DND-41 (cell line): ENCODE measurements at regions not wholly inside any gene's neighbourhood (a gene's known extent, or its start where the extent isn't known, plus 50 kb on each side); places are given as distances from the start of the nearest gene placed in this dataset.

Experiments
- ATAC-seq: fragments of 200-7000 bp; cut with Tn5 transposase; 3 replicates; pipeline ENCODE4 v1.9.1; 2021; ENCODE audit warnings: low read depth; ENCODE audit not compliant: insufficient read depth
- DNase-seq: peaks from one replicate; pipeline ENCODE4 v3.0.0-alpha.2; 2020
- H2AFZ ChIP-seq: 2 replicates; pipeline ENCODE4 v1.6.0; 2012; ENCODE audit warnings: low read depth, low read length
- H3K27ac ChIP-seq: 2 replicates; pipeline ENCODE4 v1.5.1; 2012; ENCODE audit warnings: low read length, inconsistent platforms
- H3K27me3 ChIP-seq: fragments of 200-600 bp; sonication (generic); 2 replicates; pipeline ENCODE4 v1.6.0; 2012; ENCODE audit warnings: low read length, mild to moderate bottlenecking, inconsistent platforms; ENCODE audit not compliant: insufficient read depth, poor library complexity
- H3K36me3 ChIP-seq: 2 replicates; pipeline ENCODE4 v1.5.1; 2012; ENCODE audit warnings: low read length, inconsistent platforms; ENCODE audit not compliant: insufficient read depth
- H3K4me1 ChIP-seq: 2 replicates; pipeline ENCODE4 v1.5.1; 2012; ENCODE audit warnings: mild to moderate bottlenecking, low read length; ENCODE audit not compliant: insufficient read depth
- H3K4me2 ChIP-seq: 2 replicates; pipeline ENCODE4 v1.6.0; 2012; ENCODE audit warnings: mild to moderate bottlenecking, moderate library complexity, low read length, inconsistent platforms; ENCODE audit not compliant: insufficient read depth
- H3K4me3 ChIP-seq, 2 experiments: fragments of 200-600 bp in 1 of 2; shearing (Covaris generic) in 1 of 2; 2 replicates each; pipeline ENCODE4 v1.5.1; 2012 to 2016; ENCODE audit warnings: inconsistent platforms in 2 of 2, low read length in 2 of 2, mild to moderate bottlenecking in 2 of 2, low read depth in 1 of 2, moderate library complexity in 1 of 2
- H3K79me2 ChIP-seq: 2 replicates; pipeline ENCODE4 v1.6.0; 2012; ENCODE audit warnings: low read length, inconsistent platforms; ENCODE audit not compliant: insufficient read depth
- H3K9ac ChIP-seq: 2 replicates; pipeline ENCODE4 v1.6.0; 2012; ENCODE audit warnings: low read depth, mild to moderate bottlenecking, inconsistent platforms, low read length, moderate library complexity
- H3K9me3 ChIP-seq: 2 replicates; pipeline ENCODE4 v1.5.1; 2012; ENCODE audit warnings: low read length, moderate library complexity, mild to moderate bottlenecking, inconsistent platforms; ENCODE audit not compliant: insufficient read depth, severe bottlenecking
- H4K20me1 ChIP-seq: 2 replicates; pipeline ENCODE4 v1.6.0; 2012; ENCODE audit warnings: low read length; ENCODE audit not compliant: insufficient read depth
- CTCF ChIP-seq: IDR thresholded peaks from 2 replicates; pipeline ENCODE4 v1.5.1; 2012; ENCODE audit warnings: borderline replicate concordance, low read length, moderate library complexity, mild to moderate bottlenecking; ENCODE audit not compliant: poor library complexity, severe bottlenecking; ENCODE audit errors: extremely low read depth
- EZH2 ChIP-seq: IDR thresholded peaks from 3 replicates; pipeline ENCODE4 v1.6.1; 2012; ENCODE audit warnings: borderline replicate concordance, low read depth, mild to moderate bottlenecking, moderate library complexity, low read length, inconsistent platforms; ENCODE audit not compliant: severe bottlenecking

- H3K79me2 ChIP-seq: no peaks in the 10 kb centered on the region
Measured at GRCh38 chr13:55497486-55497885, 1643.2 kb upstream of the PRR20A start.

GRCh38 chr13:55500694-55501093 is 1640.0 kb upstream of the PRR20A start:
- Histone ChIP-seq H3K4me2 (no peak overlapping the region), H3K4me1 (no peaks in the 10 kb centered on the region), H4K20me1 (no peaks in the 10 kb centered on the region), H3K9me3 (no peaks in the 10 kb centered on the region), H2AFZ (no peak overlapping the region), H3K4me3 (no peak overlapping the region), H3K27me3 (no peaks in the 10 kb centered on the region), H3K27ac (no peak overlapping the region), H3K36me3 (no peaks in the 10 kb centered on the region), H3K9ac (no peak overlapping the region), H3K79me2 (no peaks in the 10 kb centered on the region)
- ATAC-seq (no peak), DNase-seq (no peak)
- TF ChIP-seq EZH2 (no peak), CTCF (no peak)

More at GRCh38 chr13:55497486-55497885, 1643.2 kb upstream of the PRR20A start:
- Histone ChIP-seq H3K4me3 (no peak overlapping the region), H3K9me3 (no peaks in the 10 kb centered on the region), H3K27me3 (no peaks in the 10 kb centered on the region), H3K9ac (no peak overlapping the region), H3K4me1 (no peaks in the 10 kb centered on the region), H3K27ac (no peak overlapping the region), H3K4me2 (no peak overlapping the region), H3K36me3 (no peaks in the 10 kb centered on the region), H4K20me1 (no peaks in the 10 kb centered on the region), H2AFZ (no peak overlapping the region)
- no peak for TF ChIP-seq EZH2
- no peak for TF ChIP-seq CTCF
- ATAC-seq (no peak), DNase-seq (no peak)

GRCh38 chr13:55516610-55517009 is 1624.1 kb upstream of the PRR20A start:
- ATAC-seq (no peak), DNase-seq (no peak)
- Histone ChIP-seq H3K27ac (no peak overlapping the region), H3K79me2 (no peaks in the 10 kb centered on the region), H3K9ac (no peak overlapping the region), H3K27me3 (no peaks in the 10 kb centered on the region), H3K36me3 (no peaks in the 10 kb centered on the region), H4K20me1 (no peaks in the 10 kb centered on the region), H3K4me2 (no peak overlapping the region), H2AFZ (no peak overlapping the region), H3K4me1 (no peaks in the 10 kb centered on the region), H3K9me3 (no peaks in the 10 kb centered on the region), H3K4me3 (no peak overlapping the region)
- no peak for TF ChIP-seq CTCF
- TF ChIP-seq EZH2: no peak

GRCh38 chr13:55517312-55517711 is 1623.4 kb upstream of the PRR20A start:
- H3K4me3 ChIP-seq: no peak overlapping the region
- H3K27me3 ChIP-seq: no peaks in the 10 kb centered on the region
- DNase-seq (peak; percentile 6), ATAC-seq (no peak)
- H3K27ac ChIP-seq: no peak overlapping the region
- H3K4me2 ChIP-seq: no peak overlapping the region
- H3K4me1 ChIP-seq: no peaks in the 10 kb centered on the region
- H4K20me1 ChIP-seq: no peaks in the 10 kb centered on the region
- H2AFZ ChIP-seq: no peak overlapping the region
- H3K79me2 ChIP-seq: no peaks in the 10 kb centered on the region
- TF ChIP-seq CTCF (peak; percentile 42), EZH2 (no peak)
- H3K9ac ChIP-seq: no peak overlapping the region
- no peaks in the 10 kb centered on the region for H3K36me3 ChIP-seq
- no peaks in the 10 kb centered on the region for H3K9me3 ChIP-seq
